ENCODE measurements at regions not wholly inside any gene's neighbourhood (a gene's known extent, or its start where the extent isn't known, plus 50 kb on each side); places are given as distances from the start of the nearest gene placed in this dataset.

DNA sequence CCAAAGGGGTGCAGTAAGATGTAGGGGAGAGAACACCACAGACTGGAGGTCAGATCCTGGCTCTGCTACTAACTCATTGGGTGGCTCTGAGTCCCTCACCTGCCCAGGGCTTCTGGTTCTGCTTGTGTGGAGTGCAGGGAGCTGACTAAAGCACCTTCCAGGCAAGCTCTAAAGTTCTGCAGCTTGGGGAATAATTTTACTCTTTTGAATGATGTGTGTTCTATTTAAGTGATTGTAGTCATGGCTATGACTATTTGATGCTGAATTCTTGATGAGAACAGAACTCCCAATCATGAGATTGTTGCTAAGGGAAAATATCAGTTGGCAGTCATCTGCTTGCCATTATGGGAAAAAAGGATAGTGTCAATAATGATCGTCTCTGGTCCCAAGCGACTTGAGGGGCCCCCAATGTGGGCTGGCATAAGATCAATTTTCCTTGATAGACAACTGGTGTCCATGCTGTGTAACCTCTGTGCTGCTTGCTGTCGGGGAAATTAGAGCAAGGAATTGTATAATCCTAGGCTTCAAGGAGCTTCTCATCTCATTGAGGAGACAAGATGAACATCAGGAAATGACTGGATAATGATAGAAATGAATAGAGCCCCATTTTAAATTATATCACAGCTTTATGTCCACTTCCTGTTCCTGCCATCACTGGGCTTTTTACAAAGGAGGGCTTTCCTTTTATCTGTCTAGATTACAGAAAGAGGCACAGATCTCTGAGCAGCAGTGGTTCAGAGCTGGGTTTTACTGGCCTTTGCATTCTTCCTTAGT, 131.7 kb downstream of the SLC4A3 start:
- Histone ChIP-seq H3K79me1 (ENCODE audit: insufficient read depth, low read depth, low read length, poor library complexity, severe bottlenecking) (no peaks in the 10 kb centered on the region), H2BK120ac (ENCODE audit: low read depth, low read length, poor library complexity, severe bottlenecking) (no peak overlapping the region), H4K20me1 (ENCODE audit: control insufficient read depth, insufficient read depth, insufficient read length) (no peaks in the 10 kb centered on the region), H3K27ac (ENCODE audit: insufficient read length, low read depth, low read length) (no peak overlapping the region), H3K27me3 (ENCODE audit: insufficient read depth, low read length) (no peaks in the 10 kb centered on the region), H2BK12ac (ENCODE audit: insufficient read length, low read depth, low read length) (no peak overlapping the region), H3K4me1 (ENCODE audit: insufficient read depth, low read length) (no peaks in the 10 kb centered on the region), H4K5ac (ENCODE audit: insufficient read length, low read depth, low read length) (no peak overlapping the region), H3K79me2 (ENCODE audit: insufficient read depth, low read length) (no peaks in the 10 kb centered on the region), H2BK15ac (ENCODE audit: low read depth, low read length) (no peak overlapping the region), H3K23me2 (ENCODE audit: insufficient read length, low read depth, low read length, poor library complexity, severe bottlenecking) (no peaks in the 10 kb centered on the region), H2AFZ (ENCODE audit: low read length) (no peak overlapping the region), H3K23ac (ENCODE audit: insufficient read length, low read depth, low read length) (no peak overlapping the region), H3K56ac (ENCODE audit: insufficient read length, low read depth, low read length) (no peak overlapping the region), H3K9me3 (ENCODE audit: control insufficient read depth, low read depth, low read length) (no peaks in the 10 kb centered on the region), H3K14ac (ENCODE audit: insufficient read depth, low read length) (no peak overlapping the region), H4K8ac (replicated peaks; ENCODE audit: insufficient read length, low read depth, low read length) (no peak overlapping the region), H3T11ph (ENCODE audit: low read length) (no peak overlapping the region), H3K9ac (ENCODE audit: extremely low read depth, insufficient read length, low read length) (no peak overlapping the region), H4K91ac (ENCODE audit: insufficient read length, low read depth, low read length) (no peak overlapping the region), H3K4ac (ENCODE audit: low read depth, low read length) (no peak overlapping the region), H3K4me2 (ENCODE audit: insufficient read depth, insufficient read length, low read length) (no peak overlapping the region), H2BK5ac (ENCODE audit: insufficient read length, low read length) (no peak overlapping the region), H2AK5ac (ENCODE audit: insufficient read length, low read length) (no peak overlapping the region), H3K18ac (ENCODE audit: insufficient read length, low read depth, low read length) (no peak overlapping the region), H2BK20ac (ENCODE audit: low read depth, low read length, poor library complexity, severe bottlenecking) (no peak overlapping the region)
- Mint-ChIP-seq H3K27me3 (ENCODE audit: low read depth) (peaks cover 3% of the 10 kb centered on the region), H3K4me3 (no peak overlapping the region), H3K4me1 (no peaks in the 10 kb centered on the region), H3K27ac (no peak overlapping the region), H3K9me3 (peaks cover 0 to 4% of the 10 kb centered on the region in 2 experiments; a peak in 2 of 5 replicates), H3K36me3 (ENCODE audit: insufficient read depth in 1 of 3, low read depth in 3 of 3) (no peaks in the 10 kb centered on the region; a peak in 2 of 7 replicates)
- TF ChIP-seq, protein P1, sequence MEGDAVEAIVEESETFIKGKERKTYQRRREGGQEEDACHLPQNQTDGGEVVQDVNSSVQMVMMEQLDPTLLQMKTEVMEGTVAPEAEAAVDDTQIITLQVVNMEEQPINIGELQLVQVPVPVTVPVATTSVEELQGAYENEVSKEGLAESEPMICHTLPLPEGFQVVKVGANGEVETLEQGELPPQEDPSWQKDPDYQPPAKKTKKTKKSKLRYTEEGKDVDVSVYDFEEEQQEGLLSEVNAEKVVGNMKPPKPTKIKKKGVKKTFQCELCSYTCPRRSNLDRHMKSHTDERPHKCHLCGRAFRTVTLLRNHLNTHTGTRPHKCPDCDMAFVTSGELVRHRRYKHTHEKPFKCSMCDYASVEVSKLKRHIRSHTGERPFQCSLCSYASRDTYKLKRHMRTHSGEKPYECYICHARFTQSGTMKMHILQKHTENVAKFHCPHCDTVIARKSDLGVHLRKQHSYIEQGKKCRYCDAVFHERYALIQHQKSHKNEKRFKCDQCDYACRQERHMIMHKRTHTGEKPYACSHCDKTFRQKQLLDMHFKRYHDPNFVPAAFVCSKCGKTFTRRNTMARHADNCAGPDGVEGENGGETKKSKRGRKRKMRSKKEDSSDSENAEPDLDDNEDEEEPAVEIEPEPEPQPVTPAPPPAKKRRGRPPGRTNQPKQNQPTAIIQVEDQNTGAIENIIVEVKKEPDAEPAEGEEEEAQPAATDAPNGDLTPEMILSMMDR (conservative IDR thresholded peaks at IDR 0.05) = no peak
- DNase-seq = no peak
- WGBS (ENCODE audit: extremely low coverage, insufficient read length, low lambda C conversion rate) = no CpG with 5 or more reads among the region's 3 CpGs
